ENCODE measurements at regions not wholly inside any gene's neighbourhood (a gene's known extent, or its start where the extent isn't known, plus 50 kb on each side); places are given as distances from the start of the nearest gene placed in this dataset.
"Not testable (repeated sequence)": the region's sequence is repeated elsewhere in the genome, so short reads cannot be mapped to it uniquely, and the experiment has no call there.

DNA sequence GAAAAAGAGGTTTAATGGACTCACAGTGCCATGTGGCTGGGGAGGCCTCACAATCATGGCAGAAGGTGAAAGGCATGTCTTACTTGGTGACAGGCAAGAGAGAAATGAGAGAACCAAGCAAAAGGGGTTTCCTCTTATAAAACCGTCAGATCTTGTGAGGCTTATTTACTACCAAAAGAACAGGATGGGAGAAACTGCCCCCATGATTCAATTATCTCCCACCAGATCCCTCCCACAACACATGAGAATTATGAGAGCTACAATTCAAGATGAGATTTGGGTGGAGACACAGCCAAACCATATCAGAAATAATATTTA, 340.8 kb upstream of the TBC1D5 start:
- not testable (repeated sequence) for TF ChIP-seq EZH2phosphoT487 (conservative IDR thresholded peaks at IDR 0.05; ENCODE audit: low read length)
- TF ChIP-seq, protein P1, sequence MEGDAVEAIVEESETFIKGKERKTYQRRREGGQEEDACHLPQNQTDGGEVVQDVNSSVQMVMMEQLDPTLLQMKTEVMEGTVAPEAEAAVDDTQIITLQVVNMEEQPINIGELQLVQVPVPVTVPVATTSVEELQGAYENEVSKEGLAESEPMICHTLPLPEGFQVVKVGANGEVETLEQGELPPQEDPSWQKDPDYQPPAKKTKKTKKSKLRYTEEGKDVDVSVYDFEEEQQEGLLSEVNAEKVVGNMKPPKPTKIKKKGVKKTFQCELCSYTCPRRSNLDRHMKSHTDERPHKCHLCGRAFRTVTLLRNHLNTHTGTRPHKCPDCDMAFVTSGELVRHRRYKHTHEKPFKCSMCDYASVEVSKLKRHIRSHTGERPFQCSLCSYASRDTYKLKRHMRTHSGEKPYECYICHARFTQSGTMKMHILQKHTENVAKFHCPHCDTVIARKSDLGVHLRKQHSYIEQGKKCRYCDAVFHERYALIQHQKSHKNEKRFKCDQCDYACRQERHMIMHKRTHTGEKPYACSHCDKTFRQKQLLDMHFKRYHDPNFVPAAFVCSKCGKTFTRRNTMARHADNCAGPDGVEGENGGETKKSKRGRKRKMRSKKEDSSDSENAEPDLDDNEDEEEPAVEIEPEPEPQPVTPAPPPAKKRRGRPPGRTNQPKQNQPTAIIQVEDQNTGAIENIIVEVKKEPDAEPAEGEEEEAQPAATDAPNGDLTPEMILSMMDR (IDR thresholded peaks at IDR 0.05; ENCODE audit: insufficient read depth, low read length, poor library complexity, severe bottlenecking) = not testable (repeated sequence)

All from SU-DHL-6 (cell line).